ENCODE measurements at regions not wholly inside any gene's neighbourhood (a gene's known extent, or its start where the extent isn't known, plus 50 kb on each side); places are given as distances from the start of the nearest gene placed in this dataset.

- DNase-seq, result no peak
These were observed 58.3 kb upstream of the ACO1 start for GRCh38 chr9:32326146-32326545.

- no peak for DNase-seq
These were observed 53.2 kb upstream of the ACO1 start for GRCh38 chr9:32331240-32331639.

DNA sequence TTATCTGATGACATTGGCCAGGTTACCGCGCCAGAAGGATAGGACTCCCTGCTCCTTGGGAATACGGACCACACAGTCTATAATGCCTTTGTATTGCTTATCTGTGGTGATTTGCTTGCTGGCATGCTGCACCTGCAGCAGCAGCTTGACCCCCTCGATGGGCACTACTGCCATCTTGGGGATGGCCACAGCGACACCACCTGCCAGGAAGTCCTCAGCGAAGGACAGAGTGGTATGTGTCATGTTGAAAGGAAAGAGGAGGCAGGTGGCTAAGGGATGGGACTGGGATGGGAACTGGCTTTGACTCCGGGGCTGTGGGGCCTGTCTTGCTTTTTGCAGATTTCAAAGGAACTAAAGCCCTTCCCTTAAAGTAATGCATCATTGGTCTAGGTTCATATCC, 50.3 kb upstream of the ACO1 start:
- DNase-seq, result no peak

Measured in activated CD4-positive, CD25-positive, alpha-beta regulatory T cell treated with anti-CD3 and anti-CD28 coated beads, Interleukin-2, amount 50 U/mL, for 72 hours (primary cell).